Brain pericyte (primary cell): ENCODE measurements at regions not wholly inside any gene's neighbourhood (a gene's known extent, or its start where the extent isn't known, plus 50 kb on each side); places are given as distances from the start of the nearest gene placed in this dataset.

ENCODE experiments used
- DNase-seq: peaks from one replicate; pipeline ENCODE4 v3.0.0-alpha.2; 2012; ENCODE audit warnings: low read depth, low spot score

- no peak for DNase-seq
These were observed 420.3 kb downstream of the NPHP4 start for GRCh38 chr1:5571861-5572401.

GRCh38 chr1:5571438-5571837 lies 420.8 kb downstream of the NPHP4 start:
- no peak for DNase-seq

- DNase-seq: no peak
These were observed 421.3 kb downstream of the NPHP4 start for GRCh38 chr1:5570931-5571330.

GRCh38 chr1:5568321-5568720 lies 423.9 kb downstream of the NPHP4 start:
- no peak for DNase-seq

- DNase-seq: no peak
These were observed 424.4 kb downstream of the NPHP4 start for GRCh38 chr1:5567839-5568238.

GRCh38 chr1:5566924-5567323 lies 425.3 kb downstream of the NPHP4 start:
- no peak for DNase-seq

GRCh38 chr1:5565281-5566125 lies 426.7 kb downstream of the NPHP4 start:
- no peak for DNase-seq

GRCh38 chr1:5564578-5565257 lies 427.5 kb downstream of the NPHP4 start:
- DNase-seq: no peak

GRCh38 chr1:5563861-5564577 lies 428.2 kb downstream of the NPHP4 start:
- DNase-seq: no peak

GRCh38 chr1:5562769-5563168 lies 429.5 kb downstream of the NPHP4 start:
- DNase-seq: no peak

- DNase-seq: no peak
These were observed 429.9 kb downstream of the NPHP4 start for GRCh38 chr1:5562331-5562730.

- DNase-seq: no peak
These were observed 433.1 kb downstream of the NPHP4 start for GRCh38 chr1:5559078-5559477.

GRCh38 chr1:5555853-5556252 lies 436.4 kb downstream of the NPHP4 start:
- no peak for DNase-seq

GRCh38 chr1:5554784-5555183 lies 437.4 kb downstream of the NPHP4 start:
- DNase-seq: no peak

- DNase-seq: no peak
These were observed 438.1 kb downstream of the NPHP4 start for GRCh38 chr1:5554111-5554510.

- no peak for DNase-seq
These were observed 439.3 kb downstream of the NPHP4 start for GRCh38 chr1:5552787-5553484.

- DNase-seq: no peak
These were observed 440.8 kb downstream of the NPHP4 start for GRCh38 chr1:5551274-5551975.

- no peak for DNase-seq
These were observed 444.0 kb downstream of the NPHP4 start for GRCh38 chr1:5548266-5548665.

- no peak for DNase-seq
These were observed 449.0 kb downstream of the NPHP4 start for GRCh38 chr1:5543235-5543634.

GRCh38 chr1:5532811-5533210 lies 459.4 kb downstream of the NPHP4 start:
- no peak for DNase-seq
